PFSK-1 (cell line): ENCODE measurements at regions not wholly inside any gene's neighbourhood (a gene's known extent, or its start where the extent isn't known, plus 50 kb on each side); places are given as distances from the start of the nearest gene placed in this dataset.

Experiments
- POLR2AphosphoS5 ChIP-seq: IDR thresholded peaks from 2 replicates; pipeline ENCODE4 v1.6.1; 2012; ENCODE audit warnings: low read depth, mild to moderate bottlenecking, control low read depth, low read length, moderate library complexity
- SIN3A ChIP-seq: IDR thresholded peaks from 2 replicates; pipeline ENCODE4 v1.6.1; 2012; ENCODE audit warnings: mild to moderate bottlenecking, low read length, moderate library complexity, borderline replicate concordance; ENCODE audit not compliant: insufficient read depth

DNA sequence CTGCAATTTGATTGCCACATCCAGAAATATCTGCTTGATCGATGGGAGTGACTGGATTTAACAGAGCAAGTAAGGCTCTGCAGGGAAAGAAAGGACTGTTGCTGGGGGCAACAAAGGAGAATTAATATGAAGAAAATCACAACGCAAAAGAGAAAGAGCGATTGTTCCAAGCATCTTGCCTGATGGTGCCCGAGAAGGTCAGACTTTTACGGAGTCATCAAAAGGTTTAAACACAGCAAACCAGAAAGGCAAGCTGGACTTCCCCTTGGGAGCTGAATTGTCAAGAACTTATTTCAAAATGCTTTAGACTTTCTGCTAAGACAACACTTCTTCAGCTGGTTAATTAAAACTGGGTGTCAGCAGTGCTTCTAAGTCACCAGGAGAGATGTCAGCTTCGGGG is 791.5 kb downstream of the MED13L start:
- TF ChIP-seq SIN3A (no peak), POLR2AphosphoS5 (no peak)
